ENCODE measurements at regions not wholly inside any gene's neighbourhood (a gene's known extent, or its start where the extent isn't known, plus 50 kb on each side); places are given as distances from the start of the nearest gene placed in this dataset.
"Not testable (repeated sequence)": the region's sequence is repeated elsewhere in the genome, so short reads cannot be mapped to it uniquely, and the experiment has no call there.

- no peak for DNase-seq (ENCODE audit: low read depth in 2 of 3, low spot score in 2 of 3)
These were observed 313.9 kb upstream of the GRID2 start for GRCh38 chr4:91989914-91990313.

- no peak for DNase-seq (ENCODE audit: low read depth in 2 of 3, low spot score in 2 of 3)
These were observed 313.0 kb upstream of the GRID2 start for GRCh38 chr4:91990726-91991125.

GRCh38 chr4:91997045-91997444 is 306.7 kb upstream of the GRID2 start:
- DNase-seq (ENCODE audit: low read depth in 2 of 3, low spot score in 2 of 3): no peak

DNA sequence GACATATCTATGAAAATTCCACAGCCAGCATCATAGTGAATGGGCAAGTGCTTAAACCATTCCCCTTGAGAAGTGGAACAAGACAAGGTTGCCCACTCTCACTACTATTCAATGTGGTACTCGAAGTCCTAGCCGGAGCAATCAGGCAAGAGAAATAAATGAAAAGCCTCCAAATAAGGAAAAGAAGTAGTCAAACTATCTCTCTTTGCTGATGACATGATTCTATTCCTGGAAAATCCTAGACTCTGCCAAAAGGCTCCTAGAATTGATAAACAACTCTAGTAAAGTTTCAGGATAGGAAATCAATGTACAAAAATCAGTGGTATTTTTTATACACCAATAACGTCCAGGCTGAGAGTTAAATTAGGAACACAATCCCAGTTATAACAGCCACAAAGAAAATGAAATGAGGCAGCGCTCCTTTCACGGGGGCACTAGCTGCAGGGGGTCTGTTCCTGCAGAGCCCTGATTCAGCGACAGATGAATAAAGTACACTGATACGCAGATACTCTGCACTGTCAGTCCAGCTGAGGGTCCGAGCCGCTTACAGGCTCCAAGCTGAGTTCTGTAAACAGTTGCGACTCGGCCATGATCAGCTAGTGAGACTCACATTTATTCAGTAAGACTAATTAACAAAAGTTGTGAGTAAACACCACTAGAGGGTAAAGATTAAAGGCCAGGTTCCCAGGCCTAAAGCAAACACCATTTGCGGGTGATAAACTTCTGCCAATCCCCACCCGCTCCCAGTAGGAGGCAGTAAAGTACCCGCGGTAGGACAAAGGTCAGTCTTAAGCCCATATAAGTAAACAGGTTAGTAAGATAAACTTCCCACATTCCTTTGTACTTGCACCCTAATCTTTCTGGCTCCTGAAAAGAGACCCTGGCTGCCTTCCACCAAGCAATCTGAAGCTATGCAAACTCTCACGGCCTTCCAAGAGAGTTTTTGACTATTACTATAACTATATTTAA is 290.6 kb upstream of the GRID2 start:
- DNase-seq (ENCODE audit: low read depth in 2 of 3, low spot score in 2 of 3): no peak

GRCh38 chr4:92014067-92014466 is 289.7 kb upstream of the GRID2 start:
- no peak for DNase-seq (ENCODE audit: low read depth in 2 of 3, low spot score in 2 of 3)

DNA sequence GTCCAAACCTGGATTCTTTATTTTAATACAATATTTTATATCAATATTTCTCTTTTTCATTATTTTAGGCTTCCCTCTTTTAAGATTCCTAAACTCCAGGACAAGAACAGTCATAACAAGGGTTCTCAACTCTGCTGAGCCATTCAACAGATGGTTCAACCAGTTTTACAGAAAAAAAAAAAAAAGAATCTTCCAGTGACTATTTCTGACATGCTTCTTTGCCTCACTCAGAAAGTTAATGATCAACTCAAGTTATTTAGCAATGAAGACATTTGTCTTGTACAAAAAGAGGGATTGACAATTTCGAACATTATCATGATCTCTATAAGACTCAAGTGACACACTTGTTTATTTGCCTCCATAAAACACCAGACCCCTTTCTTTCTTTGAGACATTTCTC is 282.6 kb upstream of the GRID2 start:
- DNase-seq (ENCODE audit: low read depth in 2 of 3, low spot score in 2 of 3): no peak

DNA sequence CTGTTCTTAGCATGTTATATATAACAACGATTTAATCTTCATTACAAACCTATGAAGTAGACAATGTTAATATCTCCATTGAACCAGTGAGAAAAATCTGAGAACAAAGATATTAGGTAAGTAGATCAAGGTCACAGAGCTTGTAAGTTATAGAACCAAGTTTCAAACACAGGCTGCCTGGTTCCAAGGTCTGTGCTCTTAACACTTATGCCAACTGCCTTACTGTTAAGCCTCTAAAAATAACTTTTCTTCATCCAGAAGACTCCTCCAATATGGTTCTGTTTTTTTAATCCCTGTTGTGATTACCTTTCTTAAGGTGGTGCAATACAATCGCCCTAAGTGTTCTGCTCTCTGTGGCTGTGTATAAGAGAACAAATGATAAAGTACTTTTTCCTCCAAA is 282.0 kb upstream of the GRID2 start:
- no peak for DNase-seq (ENCODE audit: low read depth in 2 of 3, low spot score in 2 of 3)

- not testable (repeated sequence) for DNase-seq (ENCODE audit: low read depth in 2 of 3, low spot score in 2 of 3)
These were observed 274.9 kb upstream of the GRID2 start for GRCh38 chr4:92028830-92029229.

DNA sequence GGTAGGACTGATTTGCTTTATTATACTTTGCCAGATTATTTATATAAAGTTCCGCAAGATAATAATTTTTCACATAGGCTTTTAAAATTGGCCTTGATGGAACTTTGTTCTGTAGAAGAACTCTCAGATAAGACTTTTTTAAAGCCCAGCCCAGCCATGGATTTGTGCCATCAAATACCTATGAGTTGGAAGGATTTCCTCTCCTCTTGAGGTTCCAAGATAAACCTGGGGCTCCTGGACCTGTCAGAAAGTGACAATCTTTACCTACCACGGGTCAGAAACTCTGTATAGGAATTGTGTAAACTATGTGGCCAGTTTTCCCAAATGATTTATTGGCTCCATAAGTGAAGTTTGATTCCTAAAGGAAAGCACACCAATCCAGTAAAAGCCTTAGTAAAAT is 271.9 kb upstream of the GRID2 start:
- DNase-seq (ENCODE audit: low read depth in 2 of 3, low spot score in 2 of 3): no peak

DNA sequence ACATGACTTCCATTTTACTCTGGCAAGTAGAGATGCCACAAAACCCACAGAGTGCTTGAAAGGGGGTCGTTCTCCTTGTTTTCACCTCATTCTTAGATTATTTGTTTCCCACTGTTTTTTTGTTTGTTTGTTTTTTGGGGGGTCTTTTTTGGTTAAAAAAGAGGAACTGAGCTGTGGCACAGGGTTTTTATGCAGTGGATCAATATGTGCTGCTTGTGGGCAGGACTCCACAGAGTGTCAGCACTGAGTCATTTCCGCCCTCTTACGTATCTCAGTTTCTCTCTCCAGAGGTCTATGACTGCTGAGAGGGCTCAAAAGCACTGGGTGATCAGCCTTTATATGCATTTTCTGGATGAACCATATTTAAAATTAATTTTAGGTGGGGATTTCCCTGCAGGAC is 268.1 kb upstream of the GRID2 start:
- no peak for DNase-seq (ENCODE audit: low read depth in 2 of 3, low spot score in 2 of 3)

- DNase-seq (ENCODE audit: low read depth in 2 of 3, low spot score in 2 of 3): no peak
These were observed 258.0 kb upstream of the GRID2 start for GRCh38 chr4:92045718-92046117.

DNA sequence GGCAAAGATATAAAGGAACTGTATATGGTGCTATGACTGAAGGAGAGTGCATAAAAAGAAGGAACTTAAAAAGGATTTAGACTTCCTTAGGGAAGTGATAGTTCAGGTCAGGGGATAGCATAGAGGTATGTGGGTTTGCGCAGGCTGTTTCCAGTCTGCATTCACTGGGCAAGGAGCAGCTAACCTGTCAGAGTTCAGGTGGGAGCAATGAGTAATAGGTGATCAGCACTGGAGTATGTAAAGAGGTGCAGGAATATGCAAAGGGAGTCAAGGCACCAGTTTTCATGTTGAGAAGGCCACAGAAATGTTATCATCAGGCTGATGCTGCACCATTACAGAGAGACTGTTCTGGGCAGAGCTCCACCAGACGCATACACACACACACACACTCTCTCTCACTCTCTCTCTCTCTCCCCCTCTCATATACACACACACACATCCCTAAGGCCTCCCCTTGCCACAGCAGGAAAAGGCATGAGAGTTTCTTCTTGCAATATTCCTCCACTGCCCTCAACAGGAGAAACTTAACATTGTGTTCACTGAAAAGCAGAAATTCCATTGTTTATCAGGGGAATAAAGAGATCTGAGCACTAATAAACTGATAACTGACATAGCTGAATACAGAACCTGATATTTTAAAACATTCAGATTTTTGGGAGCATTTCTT is 256.4 kb upstream of the GRID2 start:
- no peak for DNase-seq (ENCODE audit: low read depth in 2 of 3, low spot score in 2 of 3)

DNA sequence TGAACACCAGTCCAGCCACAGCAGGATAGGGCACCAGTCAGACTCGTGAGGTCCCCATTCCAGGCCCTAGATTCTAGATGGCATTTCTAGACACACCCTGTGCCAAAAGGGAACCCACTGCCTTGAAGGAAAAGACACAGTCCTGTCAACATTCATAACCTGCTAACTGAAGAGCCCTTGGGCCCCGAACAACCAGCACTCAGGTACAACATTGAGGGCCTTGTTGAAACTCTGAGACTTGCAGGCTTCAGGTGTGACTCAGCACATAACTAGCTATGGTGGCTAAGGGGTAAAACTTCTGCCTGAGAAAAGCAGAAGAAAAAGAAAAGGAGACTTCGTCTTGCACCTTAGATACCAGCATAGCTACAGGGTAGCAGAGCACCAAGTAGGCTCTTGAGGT is 252.9 kb upstream of the GRID2 start:
- DNase-seq (ENCODE audit: low read depth in 2 of 3, low spot score in 2 of 3): no peak

DNA sequence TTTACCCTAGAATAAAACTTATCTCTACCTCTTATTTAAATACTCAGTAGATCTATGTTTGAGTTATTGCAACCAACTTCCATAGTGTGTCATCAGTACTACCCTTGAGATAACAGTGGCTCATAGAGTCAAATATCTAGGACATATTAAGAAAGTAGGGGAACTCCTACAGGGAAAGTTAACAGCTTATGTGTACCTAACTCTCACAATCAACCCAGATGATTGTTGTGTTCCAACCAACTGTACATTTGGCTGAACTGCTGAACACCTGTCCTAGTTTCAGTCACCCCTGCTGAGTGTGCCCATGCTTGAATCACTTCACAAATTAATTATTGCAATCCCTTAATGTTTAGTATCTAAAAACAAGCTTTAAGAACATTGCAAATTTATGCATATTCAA is 244.2 kb upstream of the GRID2 start:
- no peak for DNase-seq (ENCODE audit: low read depth in 2 of 3, low spot score in 2 of 3)

DNA sequence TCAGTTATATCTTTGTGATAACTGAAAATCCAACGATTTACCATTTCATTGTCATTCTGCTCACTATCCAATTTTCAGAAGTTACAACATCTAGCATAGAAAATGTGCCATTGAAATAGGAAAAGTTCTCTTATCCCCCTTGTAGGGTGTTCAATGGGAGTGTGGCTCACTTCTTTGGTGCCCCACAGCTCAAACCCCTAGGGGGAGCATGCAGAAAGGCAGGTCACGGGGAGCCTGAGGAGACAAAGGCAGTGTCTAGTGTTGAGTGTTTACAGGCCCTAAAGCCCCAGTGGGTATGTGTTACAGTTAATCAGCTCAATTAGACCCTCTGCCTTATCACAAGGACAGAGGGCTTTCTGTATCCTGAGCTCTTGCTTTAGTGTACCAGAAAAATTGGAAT is 243.4 kb upstream of the GRID2 start:
- DNase-seq (ENCODE audit: low read depth in 2 of 3, low spot score in 2 of 3): no peak

DNA sequence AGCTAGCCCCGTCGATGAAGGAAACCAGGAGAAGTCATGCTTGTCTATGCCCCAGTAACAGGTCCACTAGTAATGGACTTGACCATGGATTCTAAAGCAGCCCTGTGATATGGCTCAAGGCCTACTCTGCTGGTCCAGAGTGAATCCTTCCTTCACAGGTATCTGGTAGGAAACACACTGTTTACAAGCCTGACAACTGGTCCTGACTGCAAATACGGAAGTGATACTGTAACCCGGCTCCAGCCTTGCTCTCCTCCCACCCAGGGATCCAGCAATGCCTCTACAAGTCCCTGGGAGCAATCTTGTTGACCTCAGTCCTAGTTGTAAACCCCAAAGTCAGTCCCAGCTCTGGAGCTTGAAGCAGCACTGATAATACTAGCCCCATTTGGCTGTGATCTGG is 239.2 kb upstream of the GRID2 start:
- no peak for DNase-seq (ENCODE audit: low read depth in 2 of 3, low spot score in 2 of 3)

DNA sequence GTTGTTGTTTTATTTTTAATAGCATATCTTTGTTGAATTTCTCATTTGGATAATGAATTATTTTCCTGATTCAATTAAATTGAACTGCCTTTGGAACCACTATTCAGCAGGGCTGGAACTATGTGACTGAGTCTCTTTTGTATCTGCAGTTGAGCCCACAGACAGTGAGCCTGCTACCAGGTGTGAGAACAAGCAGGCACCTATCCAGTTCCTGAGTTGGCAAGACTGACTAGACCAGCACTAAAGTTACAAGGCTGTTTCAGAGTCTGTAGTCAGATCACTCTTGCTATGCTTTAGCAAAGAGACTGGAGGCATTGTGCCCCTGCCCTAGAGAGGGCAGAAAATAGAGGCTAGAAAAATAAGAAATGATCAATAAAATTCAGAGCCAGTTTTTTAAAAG is 237.3 kb upstream of the GRID2 start:
- no peak for DNase-seq (ENCODE audit: low read depth in 2 of 3, low spot score in 2 of 3)

DNA sequence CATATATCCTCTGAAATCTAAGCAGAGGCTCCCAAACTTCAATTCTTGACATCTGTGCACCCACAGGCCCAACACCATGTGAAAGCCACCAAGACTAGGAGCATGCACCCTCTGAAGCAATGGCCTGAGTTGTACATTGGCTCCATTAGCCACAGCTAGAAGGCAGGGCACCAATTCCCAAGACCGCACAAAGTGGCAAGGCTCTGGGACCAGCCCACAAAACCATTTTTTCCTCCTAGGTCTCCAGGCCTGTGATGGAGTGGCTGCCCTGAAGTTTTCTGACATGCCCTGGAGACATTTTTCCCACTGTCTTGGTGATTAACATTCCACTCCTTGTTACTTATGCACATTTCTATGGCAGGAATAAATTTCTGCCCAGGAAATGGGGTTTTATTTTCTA is 232.2 kb upstream of the GRID2 start:
- no peak for DNase-seq (ENCODE audit: low read depth in 2 of 3, low spot score in 2 of 3)

GRCh38 chr4:92074839-92075238 is 228.9 kb upstream of the GRID2 start:
- no peak for DNase-seq (ENCODE audit: low read depth in 2 of 3, low spot score in 2 of 3)

DNA sequence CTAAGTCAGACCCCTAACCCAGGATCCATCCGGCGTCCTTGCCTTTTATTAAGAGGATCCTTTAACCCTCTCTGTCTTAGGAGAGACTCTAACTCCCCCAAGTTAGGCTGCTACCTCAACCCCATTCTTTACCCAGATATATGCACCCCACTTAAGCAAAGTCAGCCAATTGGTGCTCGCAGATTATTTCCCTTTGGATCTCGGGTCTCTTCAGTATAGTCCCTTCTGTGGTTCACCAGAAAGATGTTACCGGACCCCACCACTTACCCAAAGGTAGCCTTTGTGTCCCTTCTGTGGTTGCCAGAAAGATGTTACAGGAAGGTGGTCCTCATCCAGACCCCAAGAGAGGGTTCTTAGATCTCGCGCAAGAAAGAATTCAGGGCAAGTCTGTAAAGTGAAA is 212.9 kb upstream of the GRID2 start:
- DNase-seq (ENCODE audit: low read depth in 2 of 3, low spot score in 2 of 3): no peak

DNA sequence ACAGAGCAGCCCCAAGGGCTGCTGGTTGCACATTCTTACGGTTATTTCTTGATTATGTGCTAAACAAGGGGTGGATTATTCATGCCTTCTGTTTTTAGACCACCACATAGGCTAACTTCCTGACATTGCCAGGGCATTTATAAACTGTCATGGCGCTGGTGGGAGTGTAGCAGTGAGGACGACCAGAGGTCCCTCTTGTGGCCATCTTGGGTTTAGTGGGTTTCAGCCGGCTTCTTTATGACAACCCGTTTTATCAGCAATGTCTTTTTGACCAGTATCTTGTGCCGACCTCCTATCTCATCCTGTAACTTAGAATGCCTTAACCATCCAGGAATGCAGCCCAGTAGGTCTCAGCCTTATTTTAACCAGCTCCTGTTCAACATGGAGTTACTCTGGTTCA is 212.4 kb upstream of the GRID2 start:
- DNase-seq (ENCODE audit: low read depth in 2 of 3, low spot score in 2 of 3): no peak

- no peak for DNase-seq (ENCODE audit: low read depth in 2 of 3, low spot score in 2 of 3)
These were observed 203.9 kb upstream of the GRID2 start for GRCh38 chr4:92099861-92100260.

Data from hematopoietic multipotent progenitor cell (in vitro differentiated cells).